ENCODE measurements at regions not wholly inside any gene's neighbourhood (a gene's known extent, or its start where the extent isn't known, plus 50 kb on each side); places are given as distances from the start of the nearest gene placed in this dataset.

GRCh38 chr5:58403822-58404433, 56.0 kb downstream of the PLK2 start:
- TF ChIP-seq ZFX (IDR thresholded peaks at IDR 0.05; ENCODE audit: borderline replicate concordance) = no peak
- H3K27ac ChIP-seq = no peak overlapping the region

- TF ChIP-seq ZFX (IDR thresholded peaks at IDR 0.05; ENCODE audit: borderline replicate concordance) (no peak), CTCF (IDR thresholded peaks at IDR 0.05) (no peak)
- H3K27ac ChIP-seq = no peak overlapping the region
Observed at GRCh38 chr5:58401701-58402100, 58.2 kb downstream of the PLK2 start.

- H3K27ac ChIP-seq = no peak overlapping the region
- TF ChIP-seq ZFX (IDR thresholded peaks at IDR 0.05; ENCODE audit: borderline replicate concordance) = no peak
- no peak for TF ChIP-seq CTCF (IDR thresholded peaks at IDR 0.05)
Observed at GRCh38 chr5:58400737-58401136, 59.1 kb downstream of the PLK2 start.

GRCh38 chr5:58399951-58400350, 59.9 kb downstream of the PLK2 start:
- no peak overlapping the region for H3K27ac ChIP-seq
- TF ChIP-seq ZFX (IDR thresholded peaks at IDR 0.05; ENCODE audit: borderline replicate concordance) (no peak), CTCF (IDR thresholded peaks at IDR 0.05) (no peak)

- no peak overlapping the region for H3K27ac ChIP-seq
- TF ChIP-seq CTCF (IDR thresholded peaks at IDR 0.05) (no peak), ZFX (IDR thresholded peaks at IDR 0.05; ENCODE audit: borderline replicate concordance) (no peak)
Observed at GRCh38 chr5:58394339-58394738, 65.5 kb downstream of the PLK2 start.

- no peak overlapping the region for H3K27ac ChIP-seq
- TF ChIP-seq CTCF (IDR thresholded peaks at IDR 0.05) (no peak), ZFX (IDR thresholded peaks at IDR 0.05; ENCODE audit: borderline replicate concordance) (no peak)
Observed at GRCh38 chr5:58393716-58394115, 66.2 kb downstream of the PLK2 start.

- no peak for TF ChIP-seq ZFX (IDR thresholded peaks at IDR 0.05; ENCODE audit: borderline replicate concordance)
- no peak for TF ChIP-seq CTCF (IDR thresholded peaks at IDR 0.05)
- H3K27ac ChIP-seq = no peak overlapping the region
Observed at GRCh38 chr5:58392496-58392895, 67.4 kb downstream of the PLK2 start.

- no peak overlapping the region for H3K27ac ChIP-seq
- TF ChIP-seq CTCF (IDR thresholded peaks at IDR 0.05) (no peak), ZFX (IDR thresholded peaks at IDR 0.05; ENCODE audit: borderline replicate concordance) (no peak)
Observed at GRCh38 chr5:58383448-58383847, 76.4 kb downstream of the PLK2 start.

Measured in 22Rv1 (cell line).